SH-SY5Y (cell line): ENCODE measurements at regions not wholly inside any gene's neighbourhood (a gene's known extent, or its start where the extent isn't known, plus 50 kb on each side); places are given as distances from the start of the nearest gene placed in this dataset.

Experiments used
- GATA2 ChIP-seq: IDR thresholded peaks from 2 replicates; pipeline ENCODE4 v1.6.1; 2011; ENCODE audit warnings: mild to moderate bottlenecking, low read depth, low read length
- GATA3 ChIP-seq: IDR thresholded peaks from 2 replicates; pipeline ENCODE4 v1.6.1; 2011; ENCODE audit warnings: low read depth, mild to moderate bottlenecking, low read length, moderate library complexity

DNA sequence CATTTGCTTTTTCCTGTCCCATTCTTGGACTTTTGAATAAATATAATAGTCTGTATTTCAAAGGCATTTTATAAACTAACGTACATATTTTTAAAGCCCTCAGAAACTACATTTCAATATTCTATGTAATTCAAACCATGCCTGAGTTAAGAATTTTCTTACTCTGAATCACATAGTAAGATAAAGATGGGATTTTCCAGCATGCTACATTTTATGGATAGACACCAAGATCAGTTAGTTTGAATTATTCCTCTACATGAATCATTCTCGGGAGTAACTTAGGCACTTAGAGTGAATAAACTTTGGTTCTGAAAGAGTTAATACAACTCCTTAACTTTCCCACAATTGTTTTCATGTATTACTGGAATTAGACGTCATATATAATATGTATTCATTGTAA, 713.3 kb upstream of the CBLB start:
- no peak for TF ChIP-seq GATA3
- TF ChIP-seq GATA2, result no peak
